ENCODE measurements at regions not wholly inside any gene's neighbourhood (a gene's known extent, or its start where the extent isn't known, plus 50 kb on each side); places are given as distances from the start of the nearest gene placed in this dataset.
"Not testable (repeated sequence)": the region's sequence is repeated elsewhere in the genome, so short reads cannot be mapped to it uniquely, and the experiment has no call there.

GRCh38 chr18:5015213-5015612 is 181.8 kb downstream of the AKAIN1 start:
- DNase-seq, result no peak
- H3K27me3 ChIP-seq (replicated peaks; ENCODE audit: insufficient read depth, low read length), result no peaks in the 10 kb centered on the region
- no peak overlapping the region for H3K9ac ChIP-seq (ENCODE audit: low read length)
- H3K4me1 ChIP-seq (ENCODE audit: low read length), result no peaks in the 10 kb centered on the region
- no peaks in the 10 kb centered on the region for H3F3A ChIP-seq (ENCODE audit: insufficient read depth, low read length)
- no peak for TF ChIP-seq CTCF (IDR thresholded peaks at IDR 0.05; ENCODE audit: low read length)
- TF ChIP-seq EZH2phosphoT487 (IDR thresholded peaks at IDR 0.05; ENCODE audit: low read length), result no peak
- TF ChIP-seq EZH2 (optimal IDR thresholded peaks at IDR 0.05; ENCODE audit: low read depth, low read length), result no peak
- no peaks in the 10 kb centered on the region for H3K36me3 ChIP-seq (replicated peaks; ENCODE audit: insufficient read depth, low read length)
- H3K9me3 ChIP-seq (replicated peaks; ENCODE audit: insufficient read depth, low read length), result no peaks in the 10 kb centered on the region
- no peaks in the 10 kb centered on the region for H3K9me2 ChIP-seq (replicated peaks; ENCODE audit: insufficient read depth, low read length)
- H3K4me3 ChIP-seq (ENCODE audit: low read length), result no peak overlapping the region
- no peaks in the 10 kb centered on the region for H4K20me1 ChIP-seq (ENCODE audit: insufficient read depth, low read length)
- no peak overlapping the region for H3K27ac ChIP-seq (ENCODE audit: low read length)
- H3K4me2 ChIP-seq (ENCODE audit: low read depth, low read length), result no peak overlapping the region
- no peaks in the 10 kb centered on the region for H3K79me2 ChIP-seq (ENCODE audit: low read length)
- no peak overlapping the region for H2AFZ ChIP-seq (ENCODE audit: low read length)

- H2AFZ ChIP-seq (ENCODE audit: low read length); H3K4me3 ChIP-seq (ENCODE audit: low read length); H3K9me2 ChIP-seq (replicated peaks; ENCODE audit: insufficient read depth, low read length); H3K4me2 ChIP-seq (ENCODE audit: low read depth, low read length); H3K79me2 ChIP-seq (ENCODE audit: low read length); H3F3A ChIP-seq (ENCODE audit: insufficient read depth, low read length); H3K36me3 ChIP-seq (replicated peaks; ENCODE audit: insufficient read depth, low read length); H3K9me3 ChIP-seq (replicated peaks; ENCODE audit: insufficient read depth, low read length); H3K9ac ChIP-seq (ENCODE audit: low read length); DNase-seq; H3K27me3 ChIP-seq (replicated peaks; ENCODE audit: insufficient read depth, low read length); H4K20me1 ChIP-seq (ENCODE audit: insufficient read depth, low read length); H3K4me1 ChIP-seq (ENCODE audit: low read length); H3K27ac ChIP-seq (ENCODE audit: low read length): not testable (repeated sequence)
Measured at GRCh38 chr18:5004031-5004820, 192.8 kb downstream of the AKAIN1 start.

GRCh38 chr18:4994710-4995109 is 202.3 kb downstream of the AKAIN1 start:
- H3K36me3 ChIP-seq (replicated peaks; ENCODE audit: insufficient read depth, low read length), result no peaks in the 10 kb centered on the region
- DNase-seq, result no peak

More at GRCh38 chr18:4994710-4995109, 202.3 kb downstream of the AKAIN1 start:
- no peaks in the 10 kb centered on the region for H3K9me3 ChIP-seq (replicated peaks; ENCODE audit: insufficient read depth, low read length)
- TF ChIP-seq EZH2 (optimal IDR thresholded peaks at IDR 0.05; ENCODE audit: low read depth, low read length) (no peak), EZH2phosphoT487 (IDR thresholded peaks at IDR 0.05; ENCODE audit: low read length) (no peak), CTCF (IDR thresholded peaks at IDR 0.05; ENCODE audit: low read length) (no peak)
- no peak overlapping the region for H2AFZ ChIP-seq (ENCODE audit: low read length)
- H3K4me1 ChIP-seq (ENCODE audit: low read length), result no peaks in the 10 kb centered on the region
- H3K27ac ChIP-seq (ENCODE audit: low read length), result no peak overlapping the region
- no peaks in the 10 kb centered on the region for H3K9me2 ChIP-seq (replicated peaks; ENCODE audit: insufficient read depth, low read length)
- no peaks in the 10 kb centered on the region for H3F3A ChIP-seq (ENCODE audit: insufficient read depth, low read length)
- no peaks in the 10 kb centered on the region for H3K27me3 ChIP-seq (replicated peaks; ENCODE audit: insufficient read depth, low read length)
- no peaks in the 10 kb centered on the region for H4K20me1 ChIP-seq (ENCODE audit: insufficient read depth, low read length)
- H3K9ac ChIP-seq (ENCODE audit: low read length), result no peak overlapping the region
- no peak overlapping the region for H3K4me3 ChIP-seq (ENCODE audit: low read length)
- H3K4me2 ChIP-seq (ENCODE audit: low read depth, low read length), result no peak overlapping the region
- H3K79me2 ChIP-seq (ENCODE audit: low read length), result no peaks in the 10 kb centered on the region
